ENCODE measurements at regions not wholly inside any gene's neighbourhood (a gene's known extent, or its start where the extent isn't known, plus 50 kb on each side); places are given as distances from the start of the nearest gene placed in this dataset.

DNA sequence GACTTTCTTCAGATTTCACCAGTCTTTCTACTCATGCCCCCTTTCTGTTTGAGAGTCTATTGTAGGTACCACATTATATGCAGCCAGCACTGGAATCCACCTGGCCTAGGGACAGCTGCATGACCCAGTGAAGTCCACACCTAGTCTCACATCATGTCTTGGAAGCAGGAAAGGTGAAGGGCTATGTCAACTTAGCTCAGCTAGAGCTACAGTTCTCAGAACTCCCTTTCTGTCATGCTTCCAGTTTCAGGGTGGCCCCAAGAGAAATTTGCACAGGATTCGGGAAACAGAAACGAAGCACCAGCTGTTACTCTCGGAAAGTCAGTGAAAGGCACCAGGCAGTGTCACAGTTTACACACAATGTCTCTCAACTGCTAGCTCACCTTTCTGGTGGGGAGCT lies 51.6 kb upstream of the NLRP1 start:
- no peak for TF ChIP-seq JUND (IDR thresholded peaks at IDR 0.05; ENCODE audit: low read depth)
- no peak for DNase-seq (ENCODE audit: low read depth in 1 of 2, low spot score in 1 of 2)
- in situ Hi-C loops (cut with HindIII; ENCODE audit: low pct_unique_long_range_greater_than_20kb, low sequenced_read_pairs), result no loop called here

GRCh38 chr17:5638596-5638995 lies 54.3 kb upstream of the NLRP1 start:
- DNase-seq (ENCODE audit: low read depth in 1 of 2, low spot score in 1 of 2), result no peak
- TF ChIP-seq JUND (IDR thresholded peaks at IDR 0.05; ENCODE audit: low read depth), result no peak
- in situ Hi-C loops (cut with HindIII; ENCODE audit: low pct_unique_long_range_greater_than_20kb, low sequenced_read_pairs), result no loop called here

DNA sequence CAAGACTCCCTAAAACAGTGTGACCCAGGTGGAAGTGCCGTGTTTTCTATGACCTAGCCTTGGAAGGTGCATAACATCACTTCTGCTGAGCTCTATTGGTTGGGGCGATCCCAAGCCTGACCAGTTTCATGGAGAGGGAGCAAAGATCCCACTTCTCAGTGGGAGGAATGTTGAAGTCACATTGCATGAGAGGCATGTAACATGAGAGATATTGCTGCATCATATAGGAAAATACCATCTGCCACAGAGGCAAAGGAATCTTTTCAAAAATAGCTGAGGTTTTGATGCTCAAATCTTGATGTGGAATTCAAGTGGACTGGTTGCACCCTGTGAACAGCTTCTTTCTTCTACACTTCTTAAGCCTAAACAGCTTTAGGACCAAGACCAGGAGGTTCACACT lies 56.4 kb upstream of the NLRP1 start:
- DNase-seq (ENCODE audit: low read depth in 1 of 2, low spot score in 1 of 2), result no peak
- TF ChIP-seq JUND (IDR thresholded peaks at IDR 0.05; ENCODE audit: low read depth), result no peak
- in situ Hi-C loops (cut with HindIII; ENCODE audit: low pct_unique_long_range_greater_than_20kb, low sequenced_read_pairs), result no loop called here

DNA sequence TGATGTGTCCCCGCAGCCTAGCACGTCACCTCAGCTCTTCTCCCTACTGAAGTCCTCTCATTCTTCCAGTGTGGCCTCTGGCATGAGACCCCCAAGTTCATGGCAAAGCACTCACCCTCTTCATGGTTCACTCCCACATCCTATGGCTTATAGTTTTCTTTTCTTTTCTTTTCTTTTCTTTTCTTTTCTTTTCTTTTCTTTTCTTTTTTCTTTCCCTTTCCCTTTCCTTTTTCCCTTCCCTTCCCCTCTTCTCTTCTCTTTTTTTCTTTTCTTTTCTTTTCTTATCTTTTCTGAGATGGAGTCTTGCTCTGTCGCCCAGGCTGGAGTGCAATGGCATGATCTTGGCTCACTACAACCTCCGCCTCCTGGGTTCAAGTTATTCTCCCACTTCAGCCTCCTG lies 58.4 kb upstream of the NLRP1 start:
- no peak for TF ChIP-seq JUND (IDR thresholded peaks at IDR 0.05; ENCODE audit: low read depth)
- in situ Hi-C loops (cut with HindIII; ENCODE audit: low pct_unique_long_range_greater_than_20kb, low sequenced_read_pairs), result no loop called here
- no peak for DNase-seq (ENCODE audit: low read depth in 1 of 2, low spot score in 1 of 2)

DNA sequence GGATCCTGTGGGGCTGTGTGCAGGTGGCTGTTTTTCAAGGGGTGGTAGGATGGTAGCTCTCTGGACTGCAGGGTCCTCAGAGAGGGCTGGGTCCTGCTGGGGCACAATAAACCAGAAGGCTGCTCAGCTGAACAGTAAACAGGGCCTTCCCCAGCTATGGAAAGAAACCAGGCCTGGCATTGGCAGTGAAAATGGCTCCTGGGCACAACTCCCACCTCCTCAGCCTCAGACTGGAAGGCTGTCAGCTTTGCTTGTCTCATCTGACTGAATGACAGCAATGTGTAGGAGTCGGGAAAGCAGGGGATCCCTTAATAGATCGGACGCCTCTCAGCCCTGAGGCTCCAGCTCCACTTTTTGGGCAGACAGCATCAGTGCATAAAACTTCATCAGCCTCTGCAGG lies 59.8 kb upstream of the NLRP1 start:
- no peak for DNase-seq (ENCODE audit: low read depth in 1 of 2, low spot score in 1 of 2)
- TF ChIP-seq JUND (IDR thresholded peaks at IDR 0.05; ENCODE audit: low read depth), result no peak
- in situ Hi-C loops (cut with HindIII; ENCODE audit: low pct_unique_long_range_greater_than_20kb, low sequenced_read_pairs), result no loop called here

DNA sequence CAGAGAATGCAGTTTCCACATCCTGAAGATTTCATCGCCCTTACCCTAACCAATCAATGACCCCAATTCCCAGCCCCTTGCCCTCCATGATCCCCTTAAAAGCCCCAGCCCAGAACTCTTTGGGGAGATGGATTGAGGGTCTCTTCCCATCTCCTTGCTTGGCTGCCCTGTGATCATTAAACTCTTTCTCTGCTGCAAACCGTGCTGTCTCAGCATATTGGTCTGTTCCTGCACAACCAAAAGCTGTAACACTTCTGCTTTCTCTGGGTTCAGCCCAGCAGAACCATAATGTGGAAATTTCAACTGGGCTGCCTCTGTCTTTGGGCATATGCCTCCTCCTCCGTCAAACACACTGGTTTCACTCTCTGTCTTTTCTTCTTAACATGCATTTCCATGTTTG lies 67.0 kb upstream of the NLRP1 start:
- in situ Hi-C loops (cut with HindIII; ENCODE audit: low pct_unique_long_range_greater_than_20kb, low sequenced_read_pairs), result no loop called here
- DNase-seq (ENCODE audit: low read depth in 1 of 2, low spot score in 1 of 2), result no peak
- no peak for TF ChIP-seq JUND (IDR thresholded peaks at IDR 0.05; ENCODE audit: low read depth)

- in situ Hi-C loops (cut with HindIII; ENCODE audit: low pct_unique_long_range_greater_than_20kb, low sequenced_read_pairs), result no loop called here
- no peak for TF ChIP-seq JUND (IDR thresholded peaks at IDR 0.05; ENCODE audit: low read depth)
- no peak for DNase-seq (ENCODE audit: low read depth in 1 of 2, low spot score in 1 of 2)
Observed at GRCh38 chr17:5661491-5662125, 77.3 kb upstream of the NLRP1 start.

- TF ChIP-seq JUND (IDR thresholded peaks at IDR 0.05; ENCODE audit: low read depth), result no peak
- DNase-seq (ENCODE audit: low read depth in 1 of 2, low spot score in 1 of 2), result no peak
- in situ Hi-C loops (cut with HindIII; ENCODE audit: low pct_unique_long_range_greater_than_20kb, low sequenced_read_pairs), result no loop called here
Observed at GRCh38 chr17:5662409-5663085, 78.2 kb upstream of the NLRP1 start.

GRCh38 chr17:5665164-5665563 lies 80.9 kb upstream of the NLRP1 start:
- no peak for DNase-seq (ENCODE audit: low read depth in 1 of 2, low spot score in 1 of 2)
- in situ Hi-C loops (cut with HindIII; ENCODE audit: low pct_unique_long_range_greater_than_20kb, low sequenced_read_pairs), result no loop called here
- no peak for TF ChIP-seq JUND (IDR thresholded peaks at IDR 0.05; ENCODE audit: low read depth)

- DNase-seq (ENCODE audit: low read depth in 1 of 2, low spot score in 1 of 2), result no peak
- in situ Hi-C loops (cut with HindIII; ENCODE audit: low pct_unique_long_range_greater_than_20kb, low sequenced_read_pairs), result no loop called here
- TF ChIP-seq JUND (IDR thresholded peaks at IDR 0.05; ENCODE audit: low read depth), result no peak
Observed at GRCh38 chr17:5667871-5668270, 83.6 kb upstream of the NLRP1 start.

GRCh38 chr17:5668557-5669138 lies 84.3 kb upstream of the NLRP1 start:
- TF ChIP-seq JUND (IDR thresholded peaks at IDR 0.05; ENCODE audit: low read depth), result no peak
- in situ Hi-C loops (cut with HindIII; ENCODE audit: low pct_unique_long_range_greater_than_20kb, low sequenced_read_pairs), result no loop called here
- no peak for DNase-seq (ENCODE audit: low read depth in 1 of 2, low spot score in 1 of 2)

- in situ Hi-C loops (cut with HindIII; ENCODE audit: low pct_unique_long_range_greater_than_20kb, low sequenced_read_pairs), result no loop called here
- DNase-seq (ENCODE audit: low read depth in 1 of 2, low spot score in 1 of 2), result no peak
- TF ChIP-seq JUND (IDR thresholded peaks at IDR 0.05; ENCODE audit: low read depth), result no peak
Observed at GRCh38 chr17:5669191-5669590, 84.9 kb upstream of the NLRP1 start.

DNA sequence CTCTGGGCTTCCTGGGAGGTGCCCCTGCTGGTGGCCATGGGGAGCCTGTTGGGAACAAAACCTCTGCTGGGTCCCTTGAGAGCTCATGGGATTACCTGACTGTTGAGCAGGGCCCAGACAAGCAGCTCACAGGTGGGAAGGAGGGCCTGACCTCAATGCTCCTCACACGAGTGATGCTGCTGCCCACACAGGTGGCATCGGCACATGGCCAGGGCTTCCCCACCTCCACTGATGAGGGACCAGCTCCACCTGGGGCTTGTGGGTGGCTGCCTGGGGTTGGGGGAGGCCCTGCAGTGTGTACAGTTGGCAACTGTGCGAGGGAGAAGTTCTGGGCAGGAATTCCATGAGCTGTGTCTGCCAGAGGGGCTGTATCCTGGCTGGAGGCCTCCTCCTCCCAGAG lies 87.8 kb upstream of the NLRP1 start:
- TF ChIP-seq JUND (IDR thresholded peaks at IDR 0.05; ENCODE audit: low read depth), result no peak
- DNase-seq (ENCODE audit: low read depth in 1 of 2, low spot score in 1 of 2), result no peak
- in situ Hi-C loops (cut with HindIII; ENCODE audit: low pct_unique_long_range_greater_than_20kb, low sequenced_read_pairs), result no loop called here
